ENCODE measurements at regions not wholly inside any gene's neighbourhood (a gene's known extent, or its start where the extent isn't known, plus 50 kb on each side); places are given as distances from the start of the nearest gene placed in this dataset.

DNA sequence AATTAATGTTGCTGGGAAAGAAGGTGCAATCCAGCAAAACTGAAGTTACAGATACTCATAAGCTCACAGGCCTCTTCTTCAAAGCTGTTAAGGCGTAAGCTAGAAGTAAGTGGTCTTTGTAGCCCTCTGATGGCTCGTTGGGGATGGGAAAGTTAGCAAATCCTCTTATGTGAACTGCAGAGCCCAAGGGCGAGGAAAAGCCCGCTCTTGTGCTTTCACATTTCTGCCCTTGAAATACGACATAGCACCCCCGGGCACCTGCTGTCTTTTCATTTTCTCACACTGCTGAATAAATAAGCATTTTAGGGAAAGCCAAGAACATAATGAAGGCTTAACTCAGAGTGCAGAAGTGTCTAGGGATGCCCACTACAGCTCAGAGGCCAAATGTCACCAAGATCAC, 73.1 kb upstream of the SORBS2 start:
- no peak for TF ChIP-seq EZH2 (IDR thresholded peaks at IDR 0.05; ENCODE audit: insufficient read depth, poor library complexity, severe bottlenecking)
- no peak for TF ChIP-seq EZH2phosphoT487 (IDR thresholded peaks at IDR 0.05; ENCODE audit: insufficient read depth, low read depth)

Measured in GM23248 (cell line).